ENCODE measurements at regions not wholly inside any gene's neighbourhood (a gene's known extent, or its start where the extent isn't known, plus 50 kb on each side); places are given as distances from the start of the nearest gene placed in this dataset.

- Histone ChIP-seq H3K4me3 (ENCODE audit: low read length) (no peak overlapping the region), H3K36me3 (ENCODE audit: insufficient read depth, low read length) (no peaks in the 10 kb centered on the region), H3K9me3 (ENCODE audit: low read length) (no peaks in the 10 kb centered on the region), H3K27me3 (ENCODE audit: insufficient read depth, low read length) (no peaks in the 10 kb centered on the region), H2AFZ (ENCODE audit: low read depth, low read length) (no peak overlapping the region), H3K4me1 (ENCODE audit: insufficient read depth, low read length) (no peaks in the 10 kb centered on the region)
Measured at GRCh38 chr2:4020153-4020552, 316.8 kb downstream of the DCDC2C start.

GRCh38 chr2:4020649-4021048 is 317.3 kb downstream of the DCDC2C start:
- Histone ChIP-seq H3K36me3 (ENCODE audit: insufficient read depth, low read length) (no peaks in the 10 kb centered on the region), H3K9me3 (ENCODE audit: low read length) (no peaks in the 10 kb centered on the region), H3K4me1 (ENCODE audit: insufficient read depth, low read length) (no peaks in the 10 kb centered on the region), H3K27me3 (ENCODE audit: insufficient read depth, low read length) (no peaks in the 10 kb centered on the region), H2AFZ (ENCODE audit: low read depth, low read length) (no peak overlapping the region), H3K4me3 (ENCODE audit: low read length) (no peak overlapping the region)

- no peaks in the 10 kb centered on the region for H3K9me3 ChIP-seq (ENCODE audit: low read length)
- H3K4me1 ChIP-seq (ENCODE audit: insufficient read depth, low read length), result no peaks in the 10 kb centered on the region
- no peaks in the 10 kb centered on the region for H3K36me3 ChIP-seq (ENCODE audit: insufficient read depth, low read length)
- no peak overlapping the region for H2AFZ ChIP-seq (ENCODE audit: low read depth, low read length)
- H3K27me3 ChIP-seq (ENCODE audit: insufficient read depth, low read length), result no peaks in the 10 kb centered on the region
- no peak overlapping the region for H3K4me3 ChIP-seq (ENCODE audit: low read length)
Measured at GRCh38 chr2:4024605-4025004, 321.2 kb downstream of the DCDC2C start.

- Histone ChIP-seq H3K9me3 (ENCODE audit: low read length) (no peaks in the 10 kb centered on the region), H3K36me3 (ENCODE audit: insufficient read depth, low read length) (no peaks in the 10 kb centered on the region), H2AFZ (ENCODE audit: low read depth, low read length) (no peak overlapping the region), H3K27me3 (ENCODE audit: insufficient read depth, low read length) (no peaks in the 10 kb centered on the region), H3K4me1 (ENCODE audit: insufficient read depth, low read length) (no peaks in the 10 kb centered on the region), H3K4me3 (ENCODE audit: low read length) (no peak overlapping the region)
Measured at GRCh38 chr2:4029081-4029480, 325.7 kb downstream of the DCDC2C start.

GRCh38 chr2:4039896-4040295 is 336.5 kb downstream of the DCDC2C start:
- H3K4me3 ChIP-seq (ENCODE audit: low read length), result no peak overlapping the region
- H2AFZ ChIP-seq (ENCODE audit: low read depth, low read length), result no peak overlapping the region
- H3K27me3 ChIP-seq (ENCODE audit: insufficient read depth, low read length), result no peaks in the 10 kb centered on the region
- no peaks in the 10 kb centered on the region for H3K9me3 ChIP-seq (ENCODE audit: low read length)
- H3K36me3 ChIP-seq (ENCODE audit: insufficient read depth, low read length), result no peaks in the 10 kb centered on the region
- H3K4me1 ChIP-seq (ENCODE audit: insufficient read depth, low read length), result no peaks in the 10 kb centered on the region

GRCh38 chr2:4047961-4048891 is 344.9 kb downstream of the DCDC2C start:
- no peak overlapping the region for H3K4me3 ChIP-seq (ENCODE audit: low read length)
- no peaks in the 10 kb centered on the region for H3K4me1 ChIP-seq (ENCODE audit: insufficient read depth, low read length)
- H3K27me3 ChIP-seq (ENCODE audit: insufficient read depth, low read length), result no peaks in the 10 kb centered on the region

DNA sequence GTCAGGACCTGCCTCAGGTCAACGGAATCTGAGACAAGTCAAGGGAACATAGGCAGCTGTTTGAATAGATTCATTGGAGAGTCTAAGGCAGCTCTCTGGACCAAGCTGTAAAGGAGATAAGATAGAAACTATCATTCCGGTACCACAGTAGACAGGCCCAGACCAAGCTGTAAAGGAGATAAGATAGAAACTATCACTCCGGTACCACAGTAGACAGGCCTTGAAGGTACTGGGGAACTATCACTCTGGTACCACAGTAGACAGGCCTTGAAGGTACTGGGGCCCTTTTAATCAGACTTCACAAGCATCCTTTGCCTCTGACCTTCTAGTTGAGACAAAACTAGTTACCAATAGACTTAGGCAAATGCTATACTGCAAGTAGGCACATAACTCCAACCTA is 346.1 kb downstream of the DCDC2C start:
- no peaks in the 10 kb centered on the region for H3K27me3 ChIP-seq (ENCODE audit: insufficient read depth, low read length)
- no peak overlapping the region for H3K4me3 ChIP-seq (ENCODE audit: low read length)
- H3K9me3 ChIP-seq (ENCODE audit: low read length), result no peaks in the 10 kb centered on the region
- no peaks in the 10 kb centered on the region for H3K36me3 ChIP-seq (ENCODE audit: insufficient read depth, low read length)
- H2AFZ ChIP-seq (ENCODE audit: low read depth, low read length), result no peak overlapping the region
- H3K4me1 ChIP-seq (ENCODE audit: insufficient read depth, low read length), result no peaks in the 10 kb centered on the region

More at GRCh38 chr2:4047961-4048891, 344.9 kb downstream of the DCDC2C start:
- Histone ChIP-seq H3K36me3 (ENCODE audit: insufficient read depth, low read length) (no peaks in the 10 kb centered on the region), H3K9me3 (ENCODE audit: low read length) (no peaks in the 10 kb centered on the region), H2AFZ (ENCODE audit: low read depth, low read length) (no peak overlapping the region)

GRCh38 chr2:4053769-4054493 is 350.6 kb downstream of the DCDC2C start:
- no peaks in the 10 kb centered on the region for H3K36me3 ChIP-seq (ENCODE audit: insufficient read depth, low read length)
- no peak overlapping the region for H2AFZ ChIP-seq (ENCODE audit: low read depth, low read length)
- H3K4me3 ChIP-seq (ENCODE audit: low read length), result no peak overlapping the region
- H3K27me3 ChIP-seq (ENCODE audit: insufficient read depth, low read length), result no peaks in the 10 kb centered on the region
- H3K4me1 ChIP-seq (ENCODE audit: insufficient read depth, low read length), result no peaks in the 10 kb centered on the region
- H3K9me3 ChIP-seq (ENCODE audit: low read length), result no peaks in the 10 kb centered on the region

DNA sequence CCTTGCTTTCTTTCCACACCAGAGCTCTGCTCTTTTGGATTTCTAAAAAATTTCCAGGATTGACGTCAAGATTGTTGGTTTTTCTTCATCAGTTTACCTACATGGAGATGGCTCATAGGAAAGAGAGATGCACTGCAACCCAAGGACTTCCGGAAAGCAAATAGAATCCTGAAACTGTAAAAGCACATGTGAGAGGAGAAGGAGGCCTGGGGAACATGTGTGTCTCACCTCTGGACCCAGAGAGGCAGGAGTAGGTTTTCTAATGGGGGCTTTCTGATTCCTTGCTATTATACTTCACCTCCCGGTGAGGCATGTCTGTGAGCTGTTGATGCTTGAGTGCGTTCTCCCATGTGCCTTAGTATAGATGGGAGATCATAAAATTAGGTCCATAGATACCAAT is 362.8 kb downstream of the DCDC2C start:
- H3K9me3 ChIP-seq (ENCODE audit: low read length), result no peaks in the 10 kb centered on the region
- no peaks in the 10 kb centered on the region for H3K36me3 ChIP-seq (ENCODE audit: insufficient read depth, low read length)
- H3K4me3 ChIP-seq (ENCODE audit: low read length), result no peak overlapping the region
- H2AFZ ChIP-seq (ENCODE audit: low read depth, low read length), result no peak overlapping the region
- H3K27me3 ChIP-seq (ENCODE audit: insufficient read depth, low read length), result no peaks in the 10 kb centered on the region
- H3K4me1 ChIP-seq (ENCODE audit: insufficient read depth, low read length), result no peaks in the 10 kb centered on the region

GRCh38 chr2:4073026-4073569 is 369.7 kb downstream of the DCDC2C start:
- H2AFZ ChIP-seq (ENCODE audit: low read depth, low read length), result no peak overlapping the region
- no peaks in the 10 kb centered on the region for H3K36me3 ChIP-seq (ENCODE audit: insufficient read depth, low read length)
- no peaks in the 10 kb centered on the region for H3K27me3 ChIP-seq (ENCODE audit: insufficient read depth, low read length)
- no peak overlapping the region for H3K4me3 ChIP-seq (ENCODE audit: low read length)
- no peaks in the 10 kb centered on the region for H3K4me1 ChIP-seq (ENCODE audit: insufficient read depth, low read length)
- H3K9me3 ChIP-seq (ENCODE audit: low read length), result no peaks in the 10 kb centered on the region

GRCh38 chr2:4077017-4077416 is 373.6 kb downstream of the DCDC2C start:
- Histone ChIP-seq H3K36me3 (ENCODE audit: insufficient read depth, low read length) (no peaks in the 10 kb centered on the region), H3K4me1 (ENCODE audit: insufficient read depth, low read length) (no peaks in the 10 kb centered on the region), H3K4me3 (ENCODE audit: low read length) (no peak overlapping the region), H3K9me3 (ENCODE audit: low read length) (no peaks in the 10 kb centered on the region), H2AFZ (ENCODE audit: low read depth, low read length) (no peak overlapping the region), H3K27me3 (ENCODE audit: insufficient read depth, low read length) (no peaks in the 10 kb centered on the region)

DNA sequence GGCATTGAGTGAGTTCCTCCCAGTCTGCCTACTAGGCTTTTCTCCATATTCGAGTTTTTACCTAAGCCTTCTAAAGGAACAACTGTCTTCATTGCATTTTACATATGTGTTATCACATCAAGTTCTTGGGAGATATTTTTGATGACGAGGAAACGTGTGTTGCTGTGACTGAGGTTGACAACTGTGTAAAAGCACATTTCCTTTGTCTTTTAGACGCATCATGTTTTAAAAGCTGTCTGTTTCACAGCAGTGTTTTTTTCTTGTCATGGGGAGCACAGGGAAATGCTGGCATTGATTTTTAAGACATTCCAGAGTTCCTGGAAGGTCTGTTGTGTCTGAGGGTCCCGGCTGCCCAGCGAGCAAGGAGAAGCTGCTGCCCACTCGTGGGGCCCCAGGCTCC is 381.8 kb downstream of the DCDC2C start:
- Histone ChIP-seq H2AFZ (ENCODE audit: low read depth, low read length) (no peak overlapping the region), H3K4me1 (ENCODE audit: insufficient read depth, low read length) (no peaks in the 10 kb centered on the region)

More for the DNA sequence above, 381.8 kb downstream of the DCDC2C start:
- no peaks in the 10 kb centered on the region for H3K9me3 ChIP-seq (ENCODE audit: low read length)
- H3K4me3 ChIP-seq (ENCODE audit: low read length), result no peak overlapping the region
- no peaks in the 10 kb centered on the region for H3K36me3 ChIP-seq (ENCODE audit: insufficient read depth, low read length)
- no peaks in the 10 kb centered on the region for H3K27me3 ChIP-seq (ENCODE audit: insufficient read depth, low read length)

Measured in neuron (in vitro differentiated cells).